Bronchial epithelial cell (primary cell): ENCODE measurements at regions not wholly inside any gene's neighbourhood (a gene's known extent, or its start where the extent isn't known, plus 50 kb on each side); places are given as distances from the start of the nearest gene placed in this dataset.

Source experiments
- DNase-seq: peaks from one replicate; pipeline ENCODE4 v3.0.0-alpha.2; 2010; ENCODE audit warnings: low read depth
- FAIRE-seq: peaks from 2 replicates; lab custom pipeline; 2011; peaks lifted over from hg19 to GRCh38; lab: Jason Lieb, UNC
- H3K27me3 ChIP-seq: 2 replicates; pipeline ENCODE4 v1.5.1; 2011; ENCODE audit warnings: low read length; ENCODE audit not compliant: control insufficient read depth, insufficient read depth
- H3K36me3 ChIP-seq: 2 replicates; pipeline ENCODE4 v1.5.1; 2011; ENCODE audit warnings: low read length; ENCODE audit not compliant: control insufficient read depth, insufficient read depth
- H3K4me3 ChIP-seq: 2 replicates; pipeline ENCODE4 v1.5.1; 2011; ENCODE audit warnings: mild to moderate bottlenecking, low read depth, low read length, control low read depth
- CTCF ChIP-seq: IDR thresholded peaks from 2 replicates; pipeline ENCODE4 v1.5.1; 2011; ENCODE audit warnings: mild to moderate bottlenecking, moderate library complexity, low read length, control low read depth, inconsistent platforms; ENCODE audit not compliant: insufficient read depth, severe bottlenecking

GRCh38 chr3:77816366-77816765, 776.5 kb downstream of the ROBO2 start:
- Histone ChIP-seq H3K4me3 (no peak overlapping the region), H3K27me3 (no peaks in the 10 kb centered on the region), H3K36me3 (no peaks in the 10 kb centered on the region)
- DNase-seq = no peak
- TF ChIP-seq CTCF = no peak
- no peak for FAIRE-seq

GRCh38 chr3:77825001-77825827, 785.3 kb downstream of the ROBO2 start:
- FAIRE-seq (peak; percentile 97), DNase-seq (peak; percentile 100)

GRCh38 chr3:77835921-77836320, 796.0 kb downstream of the ROBO2 start:
- DNase-seq (no peak), FAIRE-seq (no peak)
- no peaks in the 10 kb centered on the region for H3K36me3 ChIP-seq
- no peaks in the 10 kb centered on the region for H3K27me3 ChIP-seq
- no peak overlapping the region for H3K4me3 ChIP-seq
- no peak for TF ChIP-seq CTCF

More at GRCh38 chr3:77825001-77825827, 785.3 kb downstream of the ROBO2 start:
- peak; percentile 5 for TF ChIP-seq CTCF
- Histone ChIP-seq H3K36me3 (no peaks in the 10 kb centered on the region), H3K27me3 (no peaks in the 10 kb centered on the region), H3K4me3 (no peak overlapping the region)

GRCh38 chr3:77837456-77838025, 797.6 kb downstream of the ROBO2 start:
- no peak for FAIRE-seq
- no peaks in the 10 kb centered on the region for H3K27me3 ChIP-seq

GRCh38 chr3:77859156-77859555, 819.3 kb downstream of the ROBO2 start:
- TF ChIP-seq CTCF = no peak
- no peak for DNase-seq
- FAIRE-seq = no peak
- H3K27me3 ChIP-seq = no peaks in the 10 kb centered on the region
- no peaks in the 10 kb centered on the region for H3K36me3 ChIP-seq
- H3K4me3 ChIP-seq = no peak overlapping the region

More at GRCh38 chr3:77837456-77838025, 797.6 kb downstream of the ROBO2 start:
- H3K4me3 ChIP-seq = no peak overlapping the region
- no peak for DNase-seq
- H3K36me3 ChIP-seq = no peaks in the 10 kb centered on the region
- no peak for TF ChIP-seq CTCF
